ENCODE measurements at regions not wholly inside any gene's neighbourhood (a gene's known extent, or its start where the extent isn't known, plus 50 kb on each side); places are given as distances from the start of the nearest gene placed in this dataset.

- Histone ChIP-seq H3K9ac (ENCODE audit: low read depth in 1 of 3, low read length in 3 of 3) (no peak overlapping the region), H3K4me1 (ENCODE audit: control insufficient read depth in 3 of 3, insufficient read depth in 3 of 3, low read length in 3 of 3) (no peaks in the 10 kb centered on the region), H3K9me3 (ENCODE audit: control insufficient read depth in 3 of 3, low read length in 3 of 3) (peaks cover 0 to 2% (median 0%) of the 10 kb centered on the region in 3 donors), H3K27ac (ENCODE audit: low read depth, low read length) (no peak overlapping the region), H3K4me3 (ENCODE audit: low read length in 3 of 3) (no peak overlapping the region), H3K27me3 (ENCODE audit: control insufficient read depth in 3 of 3, insufficient read depth in 3 of 3, low read length in 3 of 3) (no peaks in the 10 kb centered on the region), H3K36me3 (ENCODE audit: control insufficient read depth in 3 of 3, insufficient read depth in 3 of 3, low read length in 3 of 3) (no peaks in the 10 kb centered on the region)
Measured at GRCh38 chr3:153714016-153714415, 407.2 kb upstream of the ARHGEF26 start.

GRCh38 chr3:153714588-153715290 is 406.5 kb upstream of the ARHGEF26 start:
- no peak overlapping the region for H3K4me3 ChIP-seq (ENCODE audit: low read length in 3 of 3)
- H3K9me3 ChIP-seq (ENCODE audit: control insufficient read depth in 3 of 3, low read length in 3 of 3), result peaks cover 0 to 2% (median 0%) of the 10 kb centered on the region in 3 donors
- no peak overlapping the region for H3K27ac ChIP-seq (ENCODE audit: low read depth, low read length)
- H3K9ac ChIP-seq (ENCODE audit: low read depth in 1 of 3, low read length in 3 of 3), result no peak overlapping the region
- no peaks in the 10 kb centered on the region for H3K36me3 ChIP-seq (ENCODE audit: control insufficient read depth in 3 of 3, insufficient read depth in 3 of 3, low read length in 3 of 3)
- no peaks in the 10 kb centered on the region for H3K27me3 ChIP-seq (ENCODE audit: control insufficient read depth in 3 of 3, insufficient read depth in 3 of 3, low read length in 3 of 3)
- no peaks in the 10 kb centered on the region for H3K4me1 ChIP-seq (ENCODE audit: control insufficient read depth in 3 of 3, insufficient read depth in 3 of 3, low read length in 3 of 3)

GRCh38 chr3:153722157-153722556 is 399.0 kb upstream of the ARHGEF26 start:
- H3K4me3 ChIP-seq (ENCODE audit: low read length in 3 of 3), result no peak overlapping the region
- no peaks in the 10 kb centered on the region for H3K36me3 ChIP-seq (ENCODE audit: control insufficient read depth in 3 of 3, insufficient read depth in 3 of 3, low read length in 3 of 3)

GRCh38 chr3:153731071-153731470 is 390.1 kb upstream of the ARHGEF26 start:
- Histone ChIP-seq H3K36me3 (ENCODE audit: control insufficient read depth in 3 of 3, insufficient read depth in 3 of 3, low read length in 3 of 3) (no peaks in the 10 kb centered on the region), H3K4me3 (ENCODE audit: low read length in 3 of 3) (no peak overlapping the region), H3K27ac (ENCODE audit: low read depth, low read length) (no peak overlapping the region), H3K9me3 (ENCODE audit: control insufficient read depth in 3 of 3, low read length in 3 of 3) (peaks cover 0 to 6% (median 0%) of the 10 kb centered on the region in 3 donors), H3K9ac (ENCODE audit: low read depth in 1 of 3, low read length in 3 of 3) (no peak overlapping the region), H3K4me1 (ENCODE audit: control insufficient read depth in 3 of 3, insufficient read depth in 3 of 3, low read length in 3 of 3) (no peaks in the 10 kb centered on the region), H3K27me3 (ENCODE audit: control insufficient read depth in 3 of 3, insufficient read depth in 3 of 3, low read length in 3 of 3) (no peaks in the 10 kb centered on the region)

More at GRCh38 chr3:153722157-153722556, 399.0 kb upstream of the ARHGEF26 start:
- Histone ChIP-seq H3K4me1 (ENCODE audit: control insufficient read depth in 3 of 3, insufficient read depth in 3 of 3, low read length in 3 of 3) (peaks cover 0 to 3% (median 0%) of the 10 kb centered on the region in 3 donors), H3K27ac (ENCODE audit: low read depth, low read length) (no peak overlapping the region), H3K27me3 (ENCODE audit: control insufficient read depth in 3 of 3, insufficient read depth in 3 of 3, low read length in 3 of 3) (no peaks in the 10 kb centered on the region), H3K9ac (ENCODE audit: low read depth in 1 of 3, low read length in 3 of 3) (no peak overlapping the region), H3K9me3 (ENCODE audit: control insufficient read depth in 3 of 3, low read length in 3 of 3) (no peaks in the 10 kb centered on the region)

GRCh38 chr3:153734777-153735551 is 386.2 kb upstream of the ARHGEF26 start:
- Histone ChIP-seq H3K36me3 (ENCODE audit: control insufficient read depth in 3 of 3, insufficient read depth in 3 of 3, low read length in 3 of 3) (no peaks in the 10 kb centered on the region), H3K4me3 (ENCODE audit: low read length in 3 of 3) (no peak overlapping the region), H3K27ac (ENCODE audit: low read depth, low read length) (no peak overlapping the region), H3K27me3 (ENCODE audit: control insufficient read depth in 3 of 3, insufficient read depth in 3 of 3, low read length in 3 of 3) (no peaks in the 10 kb centered on the region), H3K4me1 (ENCODE audit: control insufficient read depth in 3 of 3, insufficient read depth in 3 of 3, low read length in 3 of 3) (no peaks in the 10 kb centered on the region), H3K9me3 (ENCODE audit: control insufficient read depth in 3 of 3, low read length in 3 of 3) (peaks cover 0 to 6% (median 0%) of the 10 kb centered on the region in 3 donors), H3K9ac (ENCODE audit: low read depth in 1 of 3, low read length in 3 of 3) (no peak overlapping the region)

GRCh38 chr3:153740109-153740508 is 381.1 kb upstream of the ARHGEF26 start:
- Histone ChIP-seq H3K9ac (ENCODE audit: low read depth in 1 of 3, low read length in 3 of 3) (no peak overlapping the region), H3K36me3 (ENCODE audit: control insufficient read depth in 3 of 3, insufficient read depth in 3 of 3, low read length in 3 of 3) (no peaks in the 10 kb centered on the region), H3K9me3 (ENCODE audit: control insufficient read depth in 3 of 3, low read length in 3 of 3) (no peaks in the 10 kb centered on the region), H3K4me3 (ENCODE audit: low read length in 3 of 3) (no peak overlapping the region), H3K27ac (ENCODE audit: low read depth, low read length) (no peak overlapping the region), H3K4me1 (ENCODE audit: control insufficient read depth in 3 of 3, insufficient read depth in 3 of 3, low read length in 3 of 3) (no peaks in the 10 kb centered on the region), H3K27me3 (ENCODE audit: control insufficient read depth in 3 of 3, insufficient read depth in 3 of 3, low read length in 3 of 3) (no peaks in the 10 kb centered on the region)

GRCh38 chr3:153744889-153745288 is 376.3 kb upstream of the ARHGEF26 start:
- H3K9ac ChIP-seq (ENCODE audit: low read depth in 1 of 3, low read length in 3 of 3), result no peak overlapping the region
- H3K4me3 ChIP-seq (ENCODE audit: low read length in 3 of 3), result no peak overlapping the region
- H3K36me3 ChIP-seq (ENCODE audit: control insufficient read depth in 3 of 3, insufficient read depth in 3 of 3, low read length in 3 of 3), result no peaks in the 10 kb centered on the region
- no peak overlapping the region for H3K27ac ChIP-seq (ENCODE audit: low read depth, low read length)
- H3K27me3 ChIP-seq (ENCODE audit: control insufficient read depth in 3 of 3, insufficient read depth in 3 of 3, low read length in 3 of 3), result no peaks in the 10 kb centered on the region
- H3K4me1 ChIP-seq (ENCODE audit: control insufficient read depth in 3 of 3, insufficient read depth in 3 of 3, low read length in 3 of 3), result no peaks in the 10 kb centered on the region
- H3K9me3 ChIP-seq (ENCODE audit: control insufficient read depth in 3 of 3, low read length in 3 of 3), result no peaks in the 10 kb centered on the region

GRCh38 chr3:153746211-153746610 is 375.0 kb upstream of the ARHGEF26 start:
- Histone ChIP-seq H3K4me1 (ENCODE audit: control insufficient read depth in 3 of 3, insufficient read depth in 3 of 3, low read length in 3 of 3) (no peaks in the 10 kb centered on the region), H3K27me3 (ENCODE audit: control insufficient read depth in 3 of 3, insufficient read depth in 3 of 3, low read length in 3 of 3) (no peaks in the 10 kb centered on the region), H3K9ac (ENCODE audit: low read depth in 1 of 3, low read length in 3 of 3) (no peak overlapping the region), H3K27ac (ENCODE audit: low read depth, low read length) (no peak overlapping the region), H3K9me3 (ENCODE audit: control insufficient read depth in 3 of 3, low read length in 3 of 3) (no peaks in the 10 kb centered on the region), H3K36me3 (ENCODE audit: control insufficient read depth in 3 of 3, insufficient read depth in 3 of 3, low read length in 3 of 3) (no peaks in the 10 kb centered on the region), H3K4me3 (ENCODE audit: low read length in 3 of 3) (no peak overlapping the region)

- no peaks in the 10 kb centered on the region for H3K27me3 ChIP-seq (ENCODE audit: control insufficient read depth in 3 of 3, insufficient read depth in 3 of 3, low read length in 3 of 3)
- H3K4me1 ChIP-seq (ENCODE audit: control insufficient read depth in 3 of 3, insufficient read depth in 3 of 3, low read length in 3 of 3), result no peaks in the 10 kb centered on the region
- H3K4me3 ChIP-seq (ENCODE audit: low read length in 3 of 3), result no peak overlapping the region
- H3K9me3 ChIP-seq (ENCODE audit: control insufficient read depth in 3 of 3, low read length in 3 of 3), result no peaks in the 10 kb centered on the region
- H3K27ac ChIP-seq (ENCODE audit: low read depth, low read length), result no peak overlapping the region
- no peaks in the 10 kb centered on the region for H3K36me3 ChIP-seq (ENCODE audit: control insufficient read depth in 3 of 3, insufficient read depth in 3 of 3, low read length in 3 of 3)
- no peak overlapping the region for H3K9ac ChIP-seq (ENCODE audit: low read depth in 1 of 3, low read length in 3 of 3)
Measured at GRCh38 chr3:153749070-153749610, 372.1 kb upstream of the ARHGEF26 start.

- H3K4me1 ChIP-seq (ENCODE audit: control insufficient read depth in 3 of 3, insufficient read depth in 3 of 3, low read length in 3 of 3), result no peaks in the 10 kb centered on the region
- H3K9me3 ChIP-seq (ENCODE audit: control insufficient read depth in 3 of 3, low read length in 3 of 3), result no peaks in the 10 kb centered on the region
- no peak overlapping the region for H3K9ac ChIP-seq (ENCODE audit: low read depth in 1 of 3, low read length in 3 of 3)
- no peak overlapping the region for H3K27ac ChIP-seq (ENCODE audit: low read depth, low read length)
- no peak overlapping the region for H3K4me3 ChIP-seq (ENCODE audit: low read length in 3 of 3)
- no peaks in the 10 kb centered on the region for H3K27me3 ChIP-seq (ENCODE audit: control insufficient read depth in 3 of 3, insufficient read depth in 3 of 3, low read length in 3 of 3)
- no peaks in the 10 kb centered on the region for H3K36me3 ChIP-seq (ENCODE audit: control insufficient read depth in 3 of 3, insufficient read depth in 3 of 3, low read length in 3 of 3)
Measured at GRCh38 chr3:153752405-153753027, 368.7 kb upstream of the ARHGEF26 start.
